ENCODE measurements at regions not wholly inside any gene's neighbourhood (a gene's known extent, or its start where the extent isn't known, plus 50 kb on each side); places are given as distances from the start of the nearest gene placed in this dataset.

- TF ChIP-seq CTCF (optimal IDR thresholded peaks at IDR 0.05 in 1 of 3, IDR thresholded peaks at IDR 0.05 in 1 of 3, conservative IDR thresholded peaks at IDR 0.05 in 1 of 3; ENCODE audit: extremely low read depth in 1 of 3, insufficient read depth in 2 of 3, low read length in 3 of 3) (no peak), EZH2 (IDR thresholded peaks at IDR 0.05; ENCODE audit: low read length) (no peak)
Measured at GRCh38 chr2:204333861-204334260, 211.4 kb upstream of the PARD3B start.

Measured in keratinocyte (primary cell).